HG02970 (cell line): ENCODE measurements at regions not wholly inside any gene's neighbourhood (a gene's known extent, or its start where the extent isn't known, plus 50 kb on each side); places are given as distances from the start of the nearest gene placed in this dataset.

Experiments used
- ATAC-seq: cut with Tn5 transposase; IDR thresholded peaks from one replicate; pipeline ENCODE4 v1.9.1; 2021; ENCODE audit warnings: mild to moderate bottlenecking, moderate library complexity, moderate number of reproducible peaks; ENCODE audit not compliant: unreplicated experiment, low FRiP score

DNA sequence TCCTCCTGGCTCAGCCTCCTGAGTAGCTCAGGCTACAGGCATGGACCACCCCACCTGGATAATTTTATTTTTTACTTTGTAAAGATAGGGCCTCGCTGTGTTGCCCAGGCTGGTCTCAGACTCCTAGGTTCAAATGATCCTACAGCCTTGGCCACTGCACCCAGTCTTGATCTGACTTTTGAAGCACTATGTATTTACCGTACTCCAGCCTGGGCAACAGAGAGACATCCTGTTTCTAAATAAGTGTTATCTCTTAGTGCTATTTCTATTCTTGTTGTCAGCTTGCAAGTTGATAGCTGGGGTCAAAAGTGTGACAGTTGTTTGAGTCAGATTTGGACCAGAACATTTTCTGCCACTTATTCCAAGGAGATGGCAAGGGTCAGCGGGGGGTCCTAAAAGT lies 486.4 kb downstream of the NPIPA7 start:
- ATAC-seq: no peak

- ATAC-seq: no peak
Measured at GRCh38 chr16:16867973-16868372, 489.0 kb downstream of the NPIPA7 start.

DNA sequence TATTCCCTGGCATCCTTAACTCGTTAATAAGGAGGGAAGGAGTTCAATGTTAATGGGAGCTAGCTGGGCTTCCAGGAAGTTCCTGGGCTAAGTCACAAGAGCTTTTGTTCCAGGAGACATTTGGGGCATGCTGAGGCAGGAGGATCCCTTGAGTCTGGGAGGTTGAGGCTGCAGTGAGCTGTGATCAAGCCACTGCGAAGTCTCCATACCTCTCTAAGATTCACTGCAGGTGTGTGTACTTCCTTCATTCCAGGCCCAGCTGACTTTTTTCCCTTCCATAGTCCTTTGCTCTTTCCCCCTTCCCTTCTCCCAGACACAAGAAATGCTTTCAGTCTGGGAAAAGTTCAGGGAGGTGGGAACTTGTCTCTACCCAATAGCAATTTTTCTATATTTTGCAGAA lies 489.8 kb downstream of the NPIPA7 start:
- ATAC-seq: no peak

DNA sequence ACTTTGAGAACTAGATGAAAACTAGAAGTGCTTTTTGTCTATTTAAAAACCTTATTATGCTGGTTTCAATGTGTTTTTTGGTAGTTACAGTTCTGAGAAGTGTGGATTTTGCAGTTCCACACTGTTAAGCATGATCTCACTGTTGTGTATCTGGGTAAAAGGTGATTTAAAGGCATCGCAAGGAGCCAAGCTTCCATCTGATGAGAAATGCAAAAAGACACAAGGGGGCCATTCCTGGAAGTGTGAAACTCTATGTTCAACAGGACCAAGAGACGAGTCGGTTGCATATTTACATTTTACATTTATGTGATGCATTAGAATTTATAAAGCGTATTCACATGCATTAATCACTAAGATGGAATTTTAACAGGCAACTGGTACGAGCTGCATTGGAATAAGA lies 490.8 kb downstream of the NPIPA7 start:
- ATAC-seq: no peak

- no peak for ATAC-seq
Measured at GRCh38 chr16:16871196-16871595, 492.3 kb downstream of the NPIPA7 start.

DNA sequence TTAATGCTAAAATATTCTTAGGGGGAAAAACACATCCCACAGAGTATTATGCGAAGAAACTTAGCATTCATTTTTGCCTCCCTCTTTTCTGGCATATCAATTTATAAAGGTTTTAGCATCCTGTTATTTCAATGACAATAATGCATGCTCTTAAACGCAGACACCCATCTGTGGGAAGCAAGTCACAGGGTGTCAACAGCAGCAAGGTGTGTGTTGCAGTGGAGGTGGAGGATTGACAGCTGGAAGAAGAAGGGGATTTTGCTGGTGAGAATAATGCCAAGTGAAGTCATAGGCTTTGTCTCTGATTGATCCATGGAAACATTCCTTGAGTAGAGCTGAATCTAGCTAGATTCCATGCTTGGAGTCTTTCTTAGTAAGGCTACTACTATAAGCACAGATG lies 498.1 kb downstream of the NPIPA7 start:
- ATAC-seq: no peak

DNA sequence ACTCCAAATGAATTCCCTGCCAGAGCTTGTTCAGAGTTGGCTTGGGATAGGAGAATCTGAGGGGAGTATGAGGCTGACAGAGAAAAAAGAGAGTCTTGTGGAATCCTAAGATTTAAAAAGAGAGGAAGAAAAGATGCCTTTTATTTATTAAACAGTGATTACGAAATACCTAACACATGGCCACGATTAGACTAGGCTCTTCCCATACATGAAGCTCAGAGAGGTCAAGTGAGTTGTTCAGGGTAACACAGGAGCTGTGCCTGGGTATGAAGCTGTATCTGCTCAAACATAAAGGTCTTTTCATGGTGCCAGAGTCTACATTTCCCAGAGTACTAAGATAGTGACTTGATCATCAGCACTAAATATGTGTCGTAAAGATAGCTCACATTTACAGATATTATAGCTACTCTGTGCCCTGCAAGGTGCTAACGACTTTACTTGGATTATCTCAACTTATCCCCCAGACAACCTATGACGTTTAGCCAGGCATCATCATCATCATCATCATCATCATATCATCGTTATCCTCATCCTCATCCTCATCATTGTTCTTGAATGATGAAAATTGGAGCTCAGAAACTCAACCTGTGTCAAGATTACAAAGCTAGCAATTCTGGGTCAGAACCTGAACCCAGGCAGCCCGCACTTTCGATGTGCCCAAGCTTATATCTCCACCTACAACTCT lies 500.8 kb downstream of the NPIPA7 start:
- ATAC-seq: no peak

GRCh38 chr16:16881814-16882213 lies 502.9 kb downstream of the NPIPA7 start:
- ATAC-seq: no peak

GRCh38 chr16:16882766-16883165 lies 503.8 kb downstream of the NPIPA7 start:
- no peak for ATAC-seq

DNA sequence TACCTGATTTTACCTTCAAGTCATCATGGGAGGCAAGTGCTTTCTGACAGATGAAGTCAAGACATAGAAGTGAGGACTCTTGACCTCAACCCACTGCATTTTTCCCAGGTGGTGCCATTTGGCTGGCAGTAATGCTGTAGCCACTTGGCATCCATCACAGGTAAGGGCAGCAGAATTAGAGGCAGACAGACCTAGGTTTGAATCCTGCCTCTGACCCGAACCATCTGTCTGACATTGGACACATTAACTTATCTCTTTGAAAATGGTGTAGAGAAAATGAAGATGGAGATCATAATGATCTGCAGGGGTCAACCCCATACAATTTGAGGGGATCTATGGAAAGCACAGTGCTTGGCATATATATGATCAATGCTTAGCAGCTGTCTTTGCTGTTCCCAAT lies 505.5 kb downstream of the NPIPA7 start:
- ATAC-seq: no peak

- no peak for ATAC-seq
Measured at GRCh38 chr16:16887193-16887592, 508.3 kb downstream of the NPIPA7 start.

- no peak for ATAC-seq
Measured at GRCh38 chr16:16890964-16891363, 512.0 kb downstream of the NPIPA7 start.

DNA sequence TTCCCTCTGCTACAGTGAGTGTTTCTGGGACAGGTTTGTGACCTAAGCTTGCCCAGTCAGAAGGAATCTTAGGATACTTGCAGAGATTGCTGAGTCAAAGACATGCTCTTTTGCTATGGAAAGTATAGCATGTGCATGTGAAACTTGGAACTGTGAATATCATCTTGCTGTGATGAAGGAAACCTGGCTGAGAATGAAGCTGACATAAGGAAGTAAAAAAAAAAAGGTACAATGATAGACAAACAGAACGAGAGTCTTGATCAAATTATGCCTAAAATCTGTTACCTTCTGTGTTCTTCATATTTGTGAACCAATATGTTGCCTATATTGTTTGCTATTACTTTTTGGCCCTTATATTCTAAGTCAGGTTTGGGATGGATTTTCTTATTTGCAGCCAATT lies 525.7 kb downstream of the NPIPA7 start:
- no peak for ATAC-seq

DNA sequence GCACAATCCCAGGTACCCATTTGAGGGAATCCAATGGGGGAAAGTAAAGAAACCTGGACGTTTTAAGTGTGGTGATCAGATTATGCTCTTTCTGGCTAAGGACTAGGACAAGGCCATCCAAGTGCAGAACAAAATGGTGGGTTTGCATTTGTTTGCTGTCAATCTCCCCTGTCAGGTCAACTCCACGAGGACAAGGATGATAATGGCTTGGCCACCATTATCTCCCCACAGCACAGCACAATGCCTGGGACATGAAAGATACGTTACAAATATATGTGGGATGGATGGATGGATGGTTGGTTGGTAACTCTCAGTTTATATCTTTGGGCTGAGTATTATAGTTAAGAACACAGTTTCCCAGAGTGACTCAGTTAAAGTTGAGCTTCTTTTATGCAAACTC lies 526.9 kb downstream of the NPIPA7 start:
- ATAC-seq: no peak

GRCh38 chr16:16907089-16907488 lies 528.1 kb downstream of the NPIPA7 start:
- ATAC-seq: no peak

GRCh38 chr16:16908077-16908476 lies 529.1 kb downstream of the NPIPA7 start:
- ATAC-seq: no peak

DNA sequence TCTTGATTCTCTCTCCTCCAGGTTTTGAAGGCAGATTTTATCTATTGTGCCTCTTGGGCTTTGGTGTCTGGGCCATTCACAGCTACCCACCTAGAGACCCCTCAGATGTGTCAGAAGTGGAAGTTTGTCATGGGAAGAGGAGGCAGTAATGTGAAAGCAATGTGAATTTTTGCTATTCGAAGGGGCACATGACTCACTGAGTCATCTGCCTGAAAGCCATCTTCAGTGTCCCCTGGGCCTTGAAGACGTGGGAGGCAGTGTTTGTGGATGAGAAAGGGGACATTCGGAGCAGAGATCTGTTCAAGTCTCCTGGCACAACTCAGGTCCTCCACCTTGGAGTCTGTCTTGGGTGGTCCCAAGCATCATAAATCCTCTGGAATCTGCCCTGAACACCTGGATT lies 530.2 kb downstream of the NPIPA7 start:
- ATAC-seq: no peak

- ATAC-seq: no peak
Measured at GRCh38 chr16:16910666-16911065, 531.7 kb downstream of the NPIPA7 start.

- ATAC-seq: no peak
Measured at GRCh38 chr16:16915771-16916170, 536.8 kb downstream of the NPIPA7 start.

DNA sequence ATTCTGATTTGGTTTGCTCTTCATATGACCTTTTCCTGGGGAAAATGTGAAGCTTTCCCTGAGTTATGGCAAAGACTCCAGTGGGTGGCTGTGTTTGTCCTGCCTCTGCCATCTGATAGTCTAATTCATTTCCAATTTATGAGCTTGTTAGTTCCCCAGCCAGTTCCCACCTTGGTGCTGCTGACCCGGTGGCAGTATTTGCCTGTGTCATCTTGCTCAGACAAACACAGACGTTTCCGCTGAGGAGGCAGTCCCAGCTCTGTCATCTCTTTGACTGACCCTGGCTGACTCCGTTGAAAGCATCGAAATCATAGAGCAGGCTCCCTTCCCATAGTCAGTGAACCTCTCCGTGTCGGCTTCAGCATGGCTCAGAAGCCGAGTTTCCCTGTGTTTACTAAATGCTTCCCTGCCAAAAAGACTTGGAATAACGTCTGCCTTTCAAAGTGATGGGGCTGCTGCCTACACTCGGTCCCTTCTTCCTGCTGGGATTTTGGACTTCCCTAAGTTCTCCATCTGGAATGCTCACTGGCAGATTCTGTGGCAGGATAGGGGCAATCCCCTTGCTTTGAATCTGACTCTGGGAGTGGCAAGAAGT lies 538.3 kb downstream of the NPIPA7 start:
- ATAC-seq: no peak

GRCh38 chr16:16923479-16923878 lies 544.5 kb downstream of the NPIPA7 start:
- no peak for ATAC-seq

GRCh38 chr16:16924613-16925012 lies 545.7 kb downstream of the NPIPA7 start:
- no peak for ATAC-seq

DNA sequence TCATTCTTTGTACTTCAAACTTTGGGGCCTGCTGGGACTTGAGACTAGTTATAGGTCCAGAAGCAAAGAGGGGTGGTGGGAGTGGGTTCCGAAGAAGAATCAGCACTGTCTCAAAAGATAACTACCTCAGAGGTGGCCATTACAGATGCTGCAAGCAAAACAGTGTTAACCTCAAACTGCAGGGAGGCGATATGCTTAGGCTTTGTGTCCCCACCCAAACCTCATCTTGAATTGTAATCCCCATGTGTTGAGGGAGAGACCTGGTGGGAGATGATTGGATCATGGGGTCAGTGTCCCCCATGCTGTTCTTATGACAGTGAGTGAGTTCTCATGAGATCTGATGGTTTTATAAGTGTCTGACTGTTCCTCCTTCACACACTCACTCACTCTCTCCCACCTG lies 545.3 kb downstream of the XYLT1 start:
- no peak for ATAC-seq
